Small intestine (tissue), 7 donors: ENCODE measurements at regions not wholly inside any gene's neighbourhood (a gene's known extent, or its start where the extent isn't known, plus 50 kb on each side); places are given as distances from the start of the nearest gene placed in this dataset.

Source experiments
- DNase-seq, 2 donors: peaks; one replicate each; pipeline versions ENCODE4 v3.0.0 to v3.0.0-alpha.2; 2013
- FAIRE-seq: peaks from 2 replicates; lab custom pipeline; 2012; peaks lifted over from hg19 to GRCh38; lab: Jason Lieb, UNC
- H3K27ac ChIP-seq, 3 donors: one replicate each; pipeline ENCODE4 v1.5.1; 2013; ENCODE audit warnings: low read length in 2 of 3, mild to moderate bottlenecking in 2 of 3, control low read depth in 1 of 3, inconsistent platforms in 1 of 3, low read depth in 1 of 3, moderate library complexity in 1 of 3
- H3K27me3 ChIP-seq, 3 donors: one replicate each; pipeline ENCODE4 v1.6.1; 2013; ENCODE audit warnings: low read length in 3 of 3, inconsistent platforms in 1 of 3; ENCODE audit not compliant: control insufficient read depth in 3 of 3, insufficient read depth in 3 of 3
- H3K36me3 ChIP-seq, 3 donors: one replicate each; pipeline ENCODE4 v1.6.1; 2013; ENCODE audit warnings: low read length in 3 of 3, inconsistent platforms in 1 of 3, low read depth in 1 of 3, mild to moderate bottlenecking in 1 of 3, moderate library complexity in 1 of 3; ENCODE audit not compliant: control insufficient read depth in 3 of 3, insufficient read depth in 2 of 3
- H3K4me1 ChIP-seq, 3 donors: one replicate each; pipeline ENCODE4 v1.6.1; 2013; ENCODE audit warnings: low read length in 2 of 3, inconsistent platforms in 1 of 3, low read depth in 1 of 3, mild to moderate bottlenecking in 1 of 3, moderate library complexity in 1 of 3; ENCODE audit not compliant: control insufficient read depth in 3 of 3, insufficient read depth in 2 of 3
- H3K4me3 ChIP-seq, 3 donors: one replicate each; pipeline ENCODE4 v1.5.1; 2013; ENCODE audit warnings: low read length in 3 of 3, control low read depth in 1 of 3, inconsistent platforms in 1 of 3, low read depth in 1 of 3, mild to moderate bottlenecking in 1 of 3, moderate library complexity in 1 of 3
- H3K9me3 ChIP-seq, 2 donors: one replicate each; pipeline ENCODE4 v1.6.1; 2013; ENCODE audit warnings: low read depth in 1 of 2, low read length in 1 of 2; ENCODE audit not compliant: control insufficient read depth in 2 of 2, insufficient read depth in 1 of 2
- WGBS, 3 donors: extraction: QIAGEN DNeasy Blood & Tissue Kit; methylation state at CpG; one replicate each; pipeline ENCODE4 v1.1.7; 2013; 5-methylcytosine and 5-hydroxymethylcytosine counted together
- donor health status: healthy with polysubstance abuse.
- donor health status: control.
- donor health status: control.
- donor health status: Bipolar disorder and iron deficiency.
- donor health status: healthy.

DNA sequence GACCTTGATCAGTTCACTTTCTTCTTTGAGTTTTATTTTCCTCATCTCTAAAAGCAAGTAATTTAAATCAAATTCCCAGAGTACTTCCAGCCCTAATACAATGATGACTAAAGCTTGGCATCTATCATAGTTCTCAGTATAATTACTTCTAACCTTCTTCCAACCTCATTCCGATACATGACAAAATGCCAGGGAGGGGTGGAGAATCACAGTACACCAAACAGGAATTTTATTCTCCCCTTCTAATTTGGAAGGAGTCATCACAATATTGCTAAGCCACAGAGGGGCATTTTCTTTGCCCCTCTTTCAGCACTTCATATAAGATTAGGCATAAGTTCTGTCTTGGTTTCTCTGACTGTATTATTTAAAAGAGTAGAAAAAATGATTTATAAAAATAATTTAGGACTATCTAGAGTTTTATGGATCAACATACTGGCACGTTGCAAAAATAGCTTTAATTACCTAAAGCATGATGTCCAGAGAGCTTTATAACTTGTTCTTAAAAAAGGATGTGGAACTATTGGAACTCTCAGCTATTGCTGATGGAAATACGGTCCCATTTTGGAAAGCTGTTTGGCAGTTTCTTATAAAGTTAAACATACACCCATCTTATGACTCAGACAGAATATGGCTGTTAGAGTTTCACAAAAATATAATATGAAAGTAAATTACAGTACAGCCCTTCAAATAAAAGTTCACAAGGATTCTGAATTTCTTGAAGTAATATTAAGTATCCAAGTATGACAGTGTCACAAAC, 86.9 kb upstream of the UBE2E2 start:
- no peaks in the 10 kb centered on the region for H3K9me3 ChIP-seq
- 55 to 62% (median 59%) methylated on average over 3 of the region's 3 CpGs for WGBS, 3 donors
- H3K4me3 ChIP-seq, result no peak overlapping the region
- FAIRE-seq (no peak), DNase-seq (no peak)
- no peaks in the 10 kb centered on the region for H3K27me3 ChIP-seq
- H3K36me3 ChIP-seq, result no peaks in the 10 kb centered on the region
- H3K27ac ChIP-seq, result no peak overlapping the region
- H3K4me1 ChIP-seq, result no peaks in the 10 kb centered on the region

- Histone ChIP-seq H3K4me1 (no peaks in the 10 kb centered on the region), H3K36me3 (no peaks in the 10 kb centered on the region), H3K27ac (no peak overlapping the region), H3K9me3 (no peaks in the 10 kb centered on the region), H3K4me3 (no peak overlapping the region), H3K27me3 (no peaks in the 10 kb centered on the region)
- no peak for FAIRE-seq
- 35 to 75% (median 45%) methylated on average over 1 of the region's 1 CpG for WGBS, 3 donors
- no peak for DNase-seq
Measured at GRCh38 chr3:23117856-23118255, 85.3 kb upstream of the UBE2E2 start.

DNA sequence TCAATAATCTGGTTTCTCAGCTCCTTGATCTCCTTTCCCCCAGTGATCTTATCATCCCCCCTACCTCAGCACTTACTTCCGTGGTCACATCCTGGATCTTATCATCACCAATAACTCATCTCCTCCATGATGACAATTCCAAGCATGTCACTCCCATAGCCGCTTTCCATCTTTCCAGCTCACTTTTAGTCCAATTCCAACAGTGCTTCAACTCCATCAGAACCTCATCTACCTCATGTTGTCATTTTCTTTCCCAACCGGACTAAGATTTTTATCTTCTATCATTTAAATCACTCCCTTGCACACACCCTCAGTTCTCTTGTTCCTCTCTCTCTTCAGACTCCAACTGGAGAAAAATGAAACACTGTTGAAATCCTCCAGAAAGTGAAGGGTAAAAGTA, 75.9 kb upstream of the UBE2E2 start:
- no peak overlapping the region for H3K4me3 ChIP-seq
- WGBS, 3 donors, result 82 to 92% (median 88%) methylated on average over 3 of the region's 3 CpGs
- H3K9me3 ChIP-seq, result no peaks in the 10 kb centered on the region
- H3K27me3 ChIP-seq, result peaks cover 0 to 6% (median 0%) of the 10 kb centered on the region in 3 donors
- H3K27ac ChIP-seq, result no peak overlapping the region
- no peaks in the 10 kb centered on the region for H3K36me3 ChIP-seq
- no peak for FAIRE-seq
- no peak for DNase-seq
- no peaks in the 10 kb centered on the region for H3K4me1 ChIP-seq

DNA sequence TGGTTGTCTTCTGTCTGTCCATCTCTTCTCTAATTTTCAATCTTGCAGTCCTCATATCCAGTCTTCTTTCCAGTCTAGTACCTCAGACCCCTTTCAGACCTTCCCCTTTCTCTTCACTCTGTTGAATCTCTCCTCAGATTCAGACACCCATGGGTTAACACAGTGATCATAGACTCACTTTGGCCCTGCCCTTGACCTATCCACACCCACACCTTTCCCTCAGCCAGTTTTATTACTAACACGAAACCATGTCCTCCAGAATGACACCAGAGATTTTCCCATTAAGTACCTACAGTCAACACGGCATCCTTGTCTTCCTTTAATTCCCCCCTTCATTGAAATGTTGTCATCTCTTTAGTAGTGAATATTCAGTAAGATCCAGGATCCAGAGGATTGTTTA, 74.5 kb upstream of the UBE2E2 start:
- no peak for FAIRE-seq
- WGBS, 3 donors, result 31 to 62% (median 42%) methylated on average over 2 of the region's 2 CpGs
- no peak overlapping the region for H3K27ac ChIP-seq

GRCh38 chr3:23129117-23129516, 74.0 kb upstream of the UBE2E2 start:
- Histone ChIP-seq H3K27ac (no peak overlapping the region), H3K4me1 (no peaks in the 10 kb centered on the region), H3K4me3 (peak overlapping the region in 1 of 3 donors; percentile 2), H3K36me3 (no peaks in the 10 kb centered on the region), H3K9me3 (no peaks in the 10 kb centered on the region), H3K27me3 (peaks cover 0 to 6% (median 0%) of the 10 kb centered on the region in 3 donors)
- DNase-seq (no peak), FAIRE-seq (no peak)
- WGBS, 3 donors, result 49 to 64% (median 60%) methylated on average over 4 of the region's 4 CpGs

More for the DNA sequence above, 74.5 kb upstream of the UBE2E2 start:
- H3K9me3 ChIP-seq, result no peaks in the 10 kb centered on the region
- no peaks in the 10 kb centered on the region for H3K36me3 ChIP-seq
- DNase-seq, result peak in 1 of 2 donors; percentile 10
- peaks cover 0 to 6% (median 0%) of the 10 kb centered on the region in 3 donors for H3K27me3 ChIP-seq
- no peaks in the 10 kb centered on the region for H3K4me1 ChIP-seq
- no peak overlapping the region for H3K4me3 ChIP-seq

- Histone ChIP-seq H3K27me3 (peaks cover 0 to 6% (median 0%) of the 10 kb centered on the region in 3 donors), H3K4me1 (no peaks in the 10 kb centered on the region), H3K9me3 (no peaks in the 10 kb centered on the region), H3K36me3 (no peaks in the 10 kb centered on the region), H3K27ac (no peak overlapping the region), H3K4me3 (no peak overlapping the region)
- DNase-seq (peak; percentile 28 to 45), FAIRE-seq (no peak)
- 37 to 54% (median 41%) methylated on average over 3 of the region's 3 CpGs for WGBS, 3 donors
Measured at GRCh38 chr3:23129817-23130216, 73.3 kb upstream of the UBE2E2 start.

DNA sequence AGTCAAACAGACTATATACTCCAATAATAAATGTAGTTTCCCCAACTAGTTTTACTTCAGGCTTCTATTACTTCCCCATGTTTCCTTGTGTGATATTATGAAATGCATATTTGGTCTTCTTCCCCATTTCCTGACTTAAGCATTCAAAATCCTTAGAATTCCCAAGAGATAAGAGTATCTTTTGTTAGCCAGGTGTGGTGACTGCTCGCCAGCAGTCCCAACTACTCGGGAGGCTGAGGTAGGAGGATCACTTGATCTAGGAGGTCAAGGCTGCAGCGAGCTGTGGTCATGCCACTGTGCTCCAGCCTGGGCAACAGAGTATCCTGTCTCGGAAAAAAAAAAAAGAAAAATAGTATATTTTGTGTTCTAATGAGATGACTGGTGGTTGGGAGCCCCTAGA, 72.7 kb upstream of the UBE2E2 start:
- no peaks in the 10 kb centered on the region for H3K4me1 ChIP-seq

GRCh38 chr3:23135026-23135785, 67.9 kb upstream of the UBE2E2 start:
- Histone ChIP-seq H3K27me3 (no peaks in the 10 kb centered on the region), H3K36me3 (no peaks in the 10 kb centered on the region), H3K9me3 (no peaks in the 10 kb centered on the region), H3K4me1 (no peaks in the 10 kb centered on the region), H3K4me3 (no peak overlapping the region), H3K27ac (no peak overlapping the region)
- WGBS, 3 donors, result 85 to 91% (median 88%) methylated on average over 12 of the region's 12 CpGs
- no peak for FAIRE-seq
- no peak for DNase-seq

More for the DNA sequence above, 72.7 kb upstream of the UBE2E2 start:
- Histone ChIP-seq H3K9me3 (no peaks in the 10 kb centered on the region), H3K4me3 (no peak overlapping the region), H3K27me3 (peaks cover 0 to 6% (median 0%) of the 10 kb centered on the region in 3 donors), H3K27ac (no peak overlapping the region), H3K36me3 (no peaks in the 10 kb centered on the region)
- 79 to 89% (median 88%) methylated on average over 4 of the region's 4 CpGs for WGBS, 3 donors
- DNase-seq (no peak), FAIRE-seq (no peak)
